ENCODE measurements at regions not wholly inside any gene's neighbourhood (a gene's known extent, or its start where the extent isn't known, plus 50 kb on each side); places are given as distances from the start of the nearest gene placed in this dataset.

- peak; percentile 57 for DNase-seq (ENCODE audit: low spot score)
Observed at GRCh38 chr20:10954137-10954840, 280.5 kb upstream of the JAG1 start.

GRCh38 chr20:10954908-10955580, 281.2 kb upstream of the JAG1 start:
- no peak for DNase-seq (ENCODE audit: low spot score)

- DNase-seq (ENCODE audit: low spot score) = no peak
Observed at GRCh38 chr20:10958279-10958678, 284.5 kb upstream of the JAG1 start.

GRCh38 chr20:10960416-10960815, 286.6 kb upstream of the JAG1 start:
- DNase-seq (ENCODE audit: low spot score) = no peak

- no peak for DNase-seq (ENCODE audit: low spot score)
Observed at GRCh38 chr20:10961651-10962288, 288.0 kb upstream of the JAG1 start.

GRCh38 chr20:10962937-10963336, 289.1 kb upstream of the JAG1 start:
- no peak for DNase-seq (ENCODE audit: low spot score)

GRCh38 chr20:10963717-10964266, 290.0 kb upstream of the JAG1 start:
- no peak for DNase-seq (ENCODE audit: low spot score)

GRCh38 chr20:10965936-10966470, 292.2 kb upstream of the JAG1 start:
- DNase-seq (ENCODE audit: low spot score) = no peak

- no peak for DNase-seq (ENCODE audit: low spot score)
Observed at GRCh38 chr20:10970109-10970508, 296.3 kb upstream of the JAG1 start.

GRCh38 chr20:10971096-10971495, 297.3 kb upstream of the JAG1 start:
- DNase-seq (ENCODE audit: low spot score) = no peak

- no peak for DNase-seq (ENCODE audit: low spot score)
Observed at GRCh38 chr20:10972219-10972860, 298.5 kb upstream of the JAG1 start.

- no peak for DNase-seq (ENCODE audit: low spot score)
Observed at GRCh38 chr20:10976051-10976450, 302.3 kb upstream of the JAG1 start.

- DNase-seq (ENCODE audit: low spot score) = no peak
Observed at GRCh38 chr20:10978019-10978702, 304.4 kb upstream of the JAG1 start.

- DNase-seq (ENCODE audit: low spot score) = no peak
Observed at GRCh38 chr20:10978713-10979112, 304.9 kb upstream of the JAG1 start.

GRCh38 chr20:10982692-10983091, 308.9 kb upstream of the JAG1 start:
- DNase-seq (ENCODE audit: low spot score) = peak; percentile 47

- DNase-seq (ENCODE audit: low spot score) = no peak
Observed at GRCh38 chr20:10984294-10984693, 310.5 kb upstream of the JAG1 start.

GRCh38 chr20:10984913-10985312, 311.1 kb upstream of the JAG1 start:
- DNase-seq (ENCODE audit: low spot score) = no peak

- DNase-seq (ENCODE audit: low spot score) = no peak
Observed at GRCh38 chr20:10985536-10985935, 311.7 kb upstream of the JAG1 start.

GRCh38 chr20:10986586-10986985, 312.8 kb upstream of the JAG1 start:
- DNase-seq (ENCODE audit: low spot score) = no peak

- no peak for DNase-seq (ENCODE audit: low spot score)
Observed at GRCh38 chr20:10987651-10988383, 314.0 kb upstream of the JAG1 start.
